NB4 (cell line): ENCODE measurements at regions not wholly inside any gene's neighbourhood (a gene's known extent, or its start where the extent isn't known, plus 50 kb on each side); places are given as distances from the start of the nearest gene placed in this dataset.

ENCODE experiments used
- MYC ChIP-seq: IDR thresholded peaks from 2 replicates; pipeline ENCODE4 v1.6.1; 2011; ENCODE audit warnings: low read depth, low read length
- TF ChIP-seq, protein P1 (sequence below): IDR thresholded peaks from 2 replicates; pipeline ENCODE4 v1.6.1; 2011; ENCODE audit warnings: low read depth, low read length
- TF ChIP-seq, protein P2 (sequence below): IDR thresholded peaks from one replicate; pipeline ENCODE4 v1.5.1; 2012; ENCODE audit warnings: low read depth, low read length

DNA sequence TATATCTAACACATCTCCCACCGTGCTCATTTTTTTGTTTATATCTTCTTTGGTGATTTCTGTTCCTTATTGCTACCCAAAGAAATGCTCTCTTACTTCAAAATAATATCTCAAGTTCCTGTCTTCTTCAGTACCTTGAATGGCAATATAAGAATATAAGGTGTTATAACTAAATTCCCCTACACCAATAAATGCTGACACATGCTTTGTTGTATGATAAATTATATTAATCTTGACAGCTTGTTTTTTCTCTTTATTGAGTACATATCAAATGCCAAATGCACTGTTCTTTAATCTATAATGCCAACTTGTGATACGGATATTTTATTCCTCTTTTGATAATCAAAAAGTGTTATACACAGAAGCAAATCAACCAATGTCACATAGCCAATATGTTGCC, 540.3 kb downstream of the PYDC2 start:
- TF ChIP-seq, protein P1, sequence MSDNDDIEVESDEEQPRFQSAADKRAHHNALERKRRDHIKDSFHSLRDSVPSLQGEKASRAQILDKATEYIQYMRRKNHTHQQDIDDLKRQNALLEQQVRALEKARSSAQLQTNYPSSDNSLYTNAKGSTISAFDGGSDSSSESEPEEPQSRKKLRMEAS = no peak
- no peak for TF ChIP-seq MYC
- TF ChIP-seq, protein P2, sequence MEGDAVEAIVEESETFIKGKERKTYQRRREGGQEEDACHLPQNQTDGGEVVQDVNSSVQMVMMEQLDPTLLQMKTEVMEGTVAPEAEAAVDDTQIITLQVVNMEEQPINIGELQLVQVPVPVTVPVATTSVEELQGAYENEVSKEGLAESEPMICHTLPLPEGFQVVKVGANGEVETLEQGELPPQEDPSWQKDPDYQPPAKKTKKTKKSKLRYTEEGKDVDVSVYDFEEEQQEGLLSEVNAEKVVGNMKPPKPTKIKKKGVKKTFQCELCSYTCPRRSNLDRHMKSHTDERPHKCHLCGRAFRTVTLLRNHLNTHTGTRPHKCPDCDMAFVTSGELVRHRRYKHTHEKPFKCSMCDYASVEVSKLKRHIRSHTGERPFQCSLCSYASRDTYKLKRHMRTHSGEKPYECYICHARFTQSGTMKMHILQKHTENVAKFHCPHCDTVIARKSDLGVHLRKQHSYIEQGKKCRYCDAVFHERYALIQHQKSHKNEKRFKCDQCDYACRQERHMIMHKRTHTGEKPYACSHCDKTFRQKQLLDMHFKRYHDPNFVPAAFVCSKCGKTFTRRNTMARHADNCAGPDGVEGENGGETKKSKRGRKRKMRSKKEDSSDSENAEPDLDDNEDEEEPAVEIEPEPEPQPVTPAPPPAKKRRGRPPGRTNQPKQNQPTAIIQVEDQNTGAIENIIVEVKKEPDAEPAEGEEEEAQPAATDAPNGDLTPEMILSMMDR = no peak
